GM12878 (cell line): ENCODE measurements at regions not wholly inside any gene's neighbourhood (a gene's known extent, or its start where the extent isn't known, plus 50 kb on each side); places are given as distances from the start of the nearest gene placed in this dataset.

ENCODE experiments used
- ATAC-seq: fragments of 200-7000 bp; cut with Tn5 transposase; 3 replicates; pipeline ENCODE4 v1.9.1; 2020; ENCODE audit warnings: mild to moderate bottlenecking, moderate library complexity
- BruUV-seq: library from RNA; stranded (reverse); fragments of 400-500 nt; replicated peaks from 2 replicates; lab custom pipeline; 2021; lab: Mats Ljungman, UMichigan
- CTCF ChIA-PET: fragments of 300-600 bp; sonication (Branson Sonifier 250); formaldehyde crosslinking; extraction: SDS; loops from one replicate; lab custom pipeline; 2021; ENCODE audit warnings: inconsistent platforms; lab: Yijun Ruan, JAX
- POLR2A ChIA-PET: fragments of 350-600 bp; formaldehyde crosslinking; extraction: SDS; loops from one replicate; lab custom pipeline; 2021; ENCODE audit warnings: inconsistent platforms; lab: Charles Lee
- RAD21 ChIA-PET: fragments of 300-600 bp; sonication (Branson Sonifier 250); formaldehyde crosslinking; loops from one replicate; lab custom pipeline; 2023; ENCODE audit warnings: antibody characterized with exemption; ENCODE audit not compliant: unreplicated experiment; lab: Charles Lee
- SMC1A ChIA-PET: fragments of 300-600 bp; sonication (Branson Sonifier 250); formaldehyde crosslinking; loops from one replicate; lab custom pipeline; 2023; ENCODE audit not compliant: unreplicated experiment, uncharacterized antibody; lab: Charles Lee
- DNase-seq: peaks from one replicate; pipeline ENCODE4 v3.0.0-alpha.2; 2011; ENCODE audit warnings: low read depth, low spot score
- FAIRE-seq: peaks from 3 replicates; lab custom pipeline; 2011; peaks lifted over from hg19 to GRCh38; lab: Jason Lieb, UNC
- H2AFZ ChIP-seq: 2 replicates; pipeline ENCODE4 v1.6.0; 2011; ENCODE audit warnings: low read depth, low read length, control low read depth; ENCODE audit not compliant: control insufficient read depth
- H3K27ac ChIP-seq: 2 replicates; pipeline ENCODE4 v1.5.1; 2011; ENCODE audit warnings: control low read depth; ENCODE audit not compliant: control insufficient read depth, insufficient read depth
- H3K27me3 ChIP-seq, 2 experiments: replicated peaks in 1 of 2; 2 replicates each; pipeline versions ENCODE4 v1.6.0 to v1.6.1; 2011; ENCODE audit warnings: low read length in 1 of 2; ENCODE audit not compliant: control insufficient read depth in 2 of 2, insufficient read depth in 2 of 2
- H3K36me3 ChIP-seq, 2 experiments: 2 replicates each; pipeline ENCODE4 v1.5.1; 2011; ENCODE audit warnings: low read length in 1 of 2; ENCODE audit not compliant: control insufficient read depth in 2 of 2, insufficient read depth in 2 of 2
- H3K4me1 ChIP-seq: 2 replicates; pipeline ENCODE4 v1.6.1; 2011; ENCODE audit warnings: mild to moderate bottlenecking, low read length, moderate library complexity, mixed read lengths; ENCODE audit not compliant: control insufficient read depth, insufficient read depth
- H3K4me2 ChIP-seq: 2 replicates; pipeline ENCODE4 v1.6.0; 2011; ENCODE audit warnings: control low read depth; ENCODE audit not compliant: control insufficient read depth, insufficient read depth
- H3K4me3 ChIP-seq: fragments of 200-600 bp; sonication (generic); 2 replicates; pipeline ENCODE4 v1.5.1; 2016
- H3K79me2 ChIP-seq: 2 replicates; pipeline ENCODE4 v1.6.0; 2011; ENCODE audit warnings: low read length; ENCODE audit not compliant: control insufficient read depth, insufficient read depth
- H3K9ac ChIP-seq: 2 replicates; pipeline ENCODE4 v1.8.0; 2011; ENCODE audit warnings: low read length, control low read depth, mixed read lengths; ENCODE audit not compliant: control insufficient read depth, insufficient read depth
- H3K9me3 ChIP-seq: replicated peaks from 3 replicates; pipeline ENCODE4 v1.5.1; 2011; ENCODE audit warnings: mild to moderate bottlenecking, low read length; ENCODE audit not compliant: control insufficient read depth, insufficient read depth
- H4K20me1 ChIP-seq: 2 replicates; pipeline ENCODE4 v1.6.0; 2011; ENCODE audit not compliant: control insufficient read depth, insufficient read depth
- MAX ChIP-seq: IDR thresholded peaks from 2 replicates; pipeline ENCODE4 v1.6.1; 2012; ENCODE audit warnings: low read depth, low read length, improper control_type of control experiment
- PBX3 ChIP-seq: IDR thresholded peaks from 2 replicates; pipeline ENCODE4 v1.6.1; 2011; ENCODE audit warnings: mild to moderate bottlenecking, low read depth, low read length, moderate library complexity; ENCODE audit not compliant: insufficient replicate concordance
- RUNX3 ChIP-seq: IDR thresholded peaks from 2 replicates; pipeline ENCODE4 v1.6.1; 2012; ENCODE audit warnings: low read length, inconsistent platforms
- WGBS: methylation state at CpG from one replicate; pipeline ENCODE4 v1.1.6; 2016; ENCODE audit warnings: low lambda C conversion rate; ENCODE audit not compliant: insufficient replicate concordance, insufficient coverage; ENCODE audit errors: missing lambda C conversion rate; 5-methylcytosine and 5-hydroxymethylcytosine counted together
- in situ Hi-C: fragments of 300-500 bp; cut with MboI; formaldehyde crosslinking; loops from 9 replicates; pipeline ENCODE4 v1.14.3; 2018; ENCODE audit warnings: mixed read lengths
- intact Hi-C: fragments of 100-400 bp; cut with micrococcal nuclease; formaldehyde crosslinking; loops from one replicate; pipeline ENCODE4 v1.14.2; 2022; ENCODE audit not compliant: unreplicated experiment

- no peaks in the 10 kb centered on the region; the same call in 1 of the 2 replicates for H3K4me1 ChIP-seq
- H4K20me1 ChIP-seq: no peaks in the 10 kb centered on the region
- intact Hi-C loops (no loop called here), in situ Hi-C loops (no loop called here)
- POLR2A ChIA-PET: no interaction called here
- ATAC-seq (no peak), DNase-seq (no peak), FAIRE-seq (no peak)
- no peak overlapping the region for H2AFZ ChIP-seq
- no peaks in the 10 kb centered on the region for H3K79me2 ChIP-seq
- WGBS: 28% methylated on average over 2 of the region's 2 CpGs
- no peak overlapping the region for H3K9ac ChIP-seq
- SMC1A ChIA-PET: interaction anchor here (1.0 to 1.8 kb wide), 2 partner anchors 9 to 20 kb away, joined by 3 to 5 read pairs; no protein-coding TSS in a partner anchor
- no peak overlapping the region for H3K27ac ChIP-seq
- H3K4me2 ChIP-seq: no peak overlapping the region
- H3K36me3 ChIP-seq: no peaks in the 10 kb centered on the region
- H3K4me3 ChIP-seq: no peak overlapping the region
- no peaks in the 10 kb centered on the region for H3K27me3 ChIP-seq
- no peak for TF ChIP-seq PBX3
- RAD21 ChIA-PET: no interaction called here
- no TSS peak for BruUV-seq
- no peaks in the 10 kb centered on the region; the same call in 2 of the 3 replicates for H3K9me3 ChIP-seq
- CTCF ChIA-PET: no interaction called here
Observed at GRCh38 chr6:140812636-140813035, 1320.1 kb upstream of the GJE1 start.

GRCh38 chr6:140811642-140812041, 1321.1 kb upstream of the GJE1 start:
- ChIA-PET SMC1A (interaction anchor here (0.7 to 1.8 kb wide), 5 partner anchors 10 to 221 kb away, joined by 3 to 5 read pairs (median 3); no protein-coding TSS in a partner anchor), CTCF (no interaction called here), RAD21 (no interaction called here), POLR2A (no interaction called here)
- Histone ChIP-seq H3K36me3 (no peaks in the 10 kb centered on the region), H3K79me2 (no peaks in the 10 kb centered on the region), H3K4me3 (peak overlapping the region; percentile 45; the same call in 1 of the 2 replicates), H3K9me3 (no peaks in the 10 kb centered on the region; the same call in 2 of the 3 replicates), H3K4me1 (no peaks in the 10 kb centered on the region; the same call in 1 of the 2 replicates), H3K27me3 (no peaks in the 10 kb centered on the region), H3K4me2 (no peak overlapping the region), H4K20me1 (no peaks in the 10 kb centered on the region), H2AFZ (no peak overlapping the region), H3K9ac (no peak overlapping the region), H3K27ac (no peak overlapping the region)
- ATAC-seq (peak; percentile 34; the same call in 2 of the 3 replicates), DNase-seq (no peak), FAIRE-seq (no peak)
- in situ Hi-C loops: no loop called here
- intact Hi-C loops: no loop called here
- BruUV-seq: no TSS peak
- TF ChIP-seq RUNX3 (peak; percentile 33; the same call in 1 of the 2 replicates), MAX (no peak)
- 57% methylated on average over 4 of the region's 4 CpGs for whole genome bisulfite sequencing
